Skin of body (tissue), 1 donor: ENCODE measurements at regions not wholly inside any gene's neighbourhood (a gene's known extent, or its start where the extent isn't known, plus 50 kb on each side); places are given as distances from the start of the nearest gene placed in this dataset.

Experiments used
- DNase-seq: peaks from one replicate; lab custom pipeline; 2025; lab: John Stamatoyannopoulos, UW

- peak; percentile 7 for DNase-seq
These were observed 88.2 kb upstream of the CAMK2D start for GRCh38 chr4:113849771-113850170.

GRCh38 chr4:113847710-113848109 is 86.2 kb upstream of the CAMK2D start:
- DNase-seq: no peak

GRCh38 chr4:113846433-113846832 is 84.9 kb upstream of the CAMK2D start:
- no peak for DNase-seq

GRCh38 chr4:113845138-113845537 is 83.6 kb upstream of the CAMK2D start:
- DNase-seq: no peak

- DNase-seq: no peak
These were observed 82.8 kb upstream of the CAMK2D start for GRCh38 chr4:113844369-113844768.

GRCh38 chr4:113840861-113841260 is 79.3 kb upstream of the CAMK2D start:
- no peak for DNase-seq

GRCh38 chr4:113838460-113838859 is 76.9 kb upstream of the CAMK2D start:
- no peak for DNase-seq

GRCh38 chr4:113837397-113837796 is 75.9 kb upstream of the CAMK2D start:
- no peak for DNase-seq

GRCh38 chr4:113835005-113835404 is 73.5 kb upstream of the CAMK2D start:
- no peak for DNase-seq

GRCh38 chr4:113834298-113834697 is 72.8 kb upstream of the CAMK2D start:
- no peak for DNase-seq

GRCh38 chr4:113832803-113833202 is 71.3 kb upstream of the CAMK2D start:
- DNase-seq: no peak

GRCh38 chr4:113831457-113831856 is 69.9 kb upstream of the CAMK2D start:
- no peak for DNase-seq

- no peak for DNase-seq
These were observed 67.2 kb upstream of the CAMK2D start for GRCh38 chr4:113828702-113829101.

GRCh38 chr4:113827285-113827684 is 65.7 kb upstream of the CAMK2D start:
- DNase-seq: no peak

GRCh38 chr4:113826421-113826820 is 64.9 kb upstream of the CAMK2D start:
- no peak for DNase-seq

GRCh38 chr4:113825272-113825671 is 63.7 kb upstream of the CAMK2D start:
- DNase-seq: no peak

- DNase-seq: no peak
These were observed 62.9 kb upstream of the CAMK2D start for GRCh38 chr4:113824396-113824795.

- no peak for DNase-seq
These were observed 61.7 kb upstream of the CAMK2D start for GRCh38 chr4:113823291-113823659.

GRCh38 chr4:113822555-113823290 is 61.2 kb upstream of the CAMK2D start:
- DNase-seq: peak; percentile 23

GRCh38 chr4:113821856-113822255 is 60.3 kb upstream of the CAMK2D start:
- DNase-seq: no peak

- peak; percentile 80 for DNase-seq
These were observed 58.6 kb upstream of the CAMK2D start for GRCh38 chr4:113820108-113820507.

GRCh38 chr4:113815826-113816225 is 54.3 kb upstream of the CAMK2D start:
- DNase-seq: peak; percentile 7

GRCh38 chr4:113811359-113811758 is 49.8 kb upstream of the CAMK2D start:
- DNase-seq: no peak
